Left forelimb (tissue), 1 donor: ENCODE measurements at regions not wholly inside any gene's neighbourhood (a gene's known extent, or its start where the extent isn't known, plus 50 kb on each side); places are given as distances from the start of the nearest gene placed in this dataset.
"Not testable (repeated sequence)": the region's sequence is repeated elsewhere in the genome, so short reads cannot be mapped to it uniquely, and the experiment has no call there.

Experiments
- DNase-seq: peaks from one replicate; pipeline ENCODE4 v3.0.0-alpha.2; 2018; ENCODE audit warnings: low spot score

- no peak for DNase-seq
These were observed 128.1 kb upstream of the TRPC4 start for GRCh38 chr13:37997641-37998040.

- no peak for DNase-seq
These were observed 125.5 kb upstream of the TRPC4 start for GRCh38 chr13:37995092-37995491.

- DNase-seq, result no peak
These were observed 117.2 kb upstream of the TRPC4 start for GRCh38 chr13:37986811-37987210.

- DNase-seq, result no peak
These were observed 115.7 kb upstream of the TRPC4 start for GRCh38 chr13:37985281-37985680.

- DNase-seq, result no peak
These were observed 114.8 kb upstream of the TRPC4 start for GRCh38 chr13:37984357-37984756.

- no peak for DNase-seq
These were observed 112.4 kb upstream of the TRPC4 start for GRCh38 chr13:37981932-37982331.

GRCh38 chr13:37978680-37979079 lies 109.1 kb upstream of the TRPC4 start:
- DNase-seq, result no peak

- DNase-seq, result no peak
These were observed 99.0 kb upstream of the TRPC4 start for GRCh38 chr13:37968555-37968954.

- DNase-seq, result no peak
These were observed 96.7 kb upstream of the TRPC4 start for GRCh38 chr13:37966266-37966665.

- no peak for DNase-seq
These were observed 90.9 kb upstream of the TRPC4 start for GRCh38 chr13:37960427-37960826.

- DNase-seq, result no peak
These were observed 89.7 kb upstream of the TRPC4 start for GRCh38 chr13:37959284-37959683.

GRCh38 chr13:37956536-37956935 lies 87.0 kb upstream of the TRPC4 start:
- no peak for DNase-seq

GRCh38 chr13:37954597-37954996 lies 85.0 kb upstream of the TRPC4 start:
- not testable (repeated sequence) for DNase-seq

GRCh38 chr13:37954191-37954590 lies 84.6 kb upstream of the TRPC4 start:
- no peak for DNase-seq

GRCh38 chr13:37953696-37954095 lies 84.1 kb upstream of the TRPC4 start:
- no peak for DNase-seq

GRCh38 chr13:37950016-37950415 lies 80.4 kb upstream of the TRPC4 start:
- DNase-seq, result no peak

GRCh38 chr13:37947419-37948140 lies 78.0 kb upstream of the TRPC4 start:
- DNase-seq, result no peak

- DNase-seq, result no peak
These were observed 76.3 kb upstream of the TRPC4 start for GRCh38 chr13:37945651-37946575.

- no peak for DNase-seq
These were observed 75.4 kb upstream of the TRPC4 start for GRCh38 chr13:37944869-37945442.

- DNase-seq, result no peak
These were observed 74.7 kb upstream of the TRPC4 start for GRCh38 chr13:37944081-37944868.

- no peak for DNase-seq
These were observed 73.4 kb upstream of the TRPC4 start for GRCh38 chr13:37942929-37943328.
